Left lobe of liver (tissue), 2 donors: ENCODE measurements at regions not wholly inside any gene's neighbourhood (a gene's known extent, or its start where the extent isn't known, plus 50 kb on each side); places are given as distances from the start of the nearest gene placed in this dataset.

ENCODE experiments used
- ATAC-seq: fragments of 200-7000 bp; cut with Tn5 transposase; one replicate; pipeline ENCODE4 v1.9.1; 2020; ENCODE audit warnings: mild to moderate bottlenecking, moderate library complexity
- DNase-seq: peaks from one replicate; pipeline ENCODE4 v3.0.0-alpha.2; 2020; ENCODE audit warnings: low spot score
- donor health status: DM: no; HTN: no; CAD: no; lungs with moderate emphysema.
- donor health status: DM: no; HTN: yes; CAD: no.

DNA sequence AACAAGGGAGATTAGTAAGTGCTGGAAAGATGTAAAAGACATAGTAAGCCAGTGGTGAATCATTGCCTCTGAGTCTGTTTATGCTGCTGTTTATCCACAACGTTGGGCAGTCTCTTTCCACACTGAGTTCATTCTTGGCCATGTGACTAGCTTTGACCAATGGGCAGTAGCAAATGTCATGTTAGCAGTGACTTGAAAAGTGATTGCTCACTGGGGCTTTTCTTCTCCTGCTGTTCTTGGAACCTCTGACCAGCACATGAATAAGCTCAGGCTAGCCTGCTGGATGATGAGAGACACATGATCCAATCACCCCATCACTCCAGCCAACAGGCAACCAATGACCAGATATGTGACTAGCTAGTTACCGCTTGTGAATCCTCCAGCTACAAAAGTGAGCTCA is 360.4 kb downstream of the SLC4A3 start:
- ATAC-seq = no peak
- DNase-seq = no peak

DNA sequence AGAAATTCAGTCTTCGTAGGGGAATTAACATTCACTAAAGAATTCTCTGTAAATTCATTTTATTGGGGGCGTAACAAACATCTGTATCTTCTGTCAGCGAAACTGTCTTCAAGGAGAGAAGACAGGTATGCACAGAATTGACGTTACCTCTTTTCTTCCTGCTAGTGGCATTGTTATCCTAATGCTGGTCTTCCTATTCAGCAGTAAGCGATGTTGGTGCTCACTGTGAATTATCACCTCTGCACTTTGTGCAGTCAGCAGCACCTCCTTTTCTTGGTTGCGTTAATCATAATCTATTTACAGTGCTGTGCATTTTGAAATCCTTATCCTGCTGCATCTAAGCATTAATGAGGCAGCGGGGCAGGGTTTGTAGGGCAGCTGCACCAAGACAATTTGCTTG is 362.3 kb downstream of the SLC4A3 start:
- ATAC-seq (no peak), DNase-seq (no peak)

DNA sequence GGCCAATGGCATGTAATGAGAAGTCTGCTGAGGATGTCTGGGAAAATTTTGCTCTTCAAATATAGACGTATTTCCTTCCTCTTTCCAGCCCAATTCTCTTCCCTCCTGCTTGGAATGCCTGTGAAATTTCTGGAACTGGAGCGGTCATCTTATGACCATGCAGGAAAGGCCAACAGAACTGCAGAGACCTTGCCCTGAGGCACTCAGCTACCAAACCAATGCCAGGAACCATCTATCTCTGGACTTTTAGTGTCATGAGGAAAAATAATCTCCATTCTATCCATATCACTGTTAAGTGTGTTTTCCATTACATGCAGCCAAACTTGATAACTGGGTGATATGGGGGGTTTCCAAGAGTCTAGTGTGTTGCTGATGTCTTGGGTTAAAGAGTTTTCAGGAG is 363.7 kb downstream of the SLC4A3 start:
- DNase-seq = no peak
- no peak for ATAC-seq

- ATAC-seq (no peak), DNase-seq (no peak)
Measured at GRCh38 chr2:219995399-219995798, 368.0 kb downstream of the SLC4A3 start.

GRCh38 chr2:219995991-219996765 is 368.7 kb downstream of the SLC4A3 start:
- ATAC-seq (no peak), DNase-seq (no peak)

DNA sequence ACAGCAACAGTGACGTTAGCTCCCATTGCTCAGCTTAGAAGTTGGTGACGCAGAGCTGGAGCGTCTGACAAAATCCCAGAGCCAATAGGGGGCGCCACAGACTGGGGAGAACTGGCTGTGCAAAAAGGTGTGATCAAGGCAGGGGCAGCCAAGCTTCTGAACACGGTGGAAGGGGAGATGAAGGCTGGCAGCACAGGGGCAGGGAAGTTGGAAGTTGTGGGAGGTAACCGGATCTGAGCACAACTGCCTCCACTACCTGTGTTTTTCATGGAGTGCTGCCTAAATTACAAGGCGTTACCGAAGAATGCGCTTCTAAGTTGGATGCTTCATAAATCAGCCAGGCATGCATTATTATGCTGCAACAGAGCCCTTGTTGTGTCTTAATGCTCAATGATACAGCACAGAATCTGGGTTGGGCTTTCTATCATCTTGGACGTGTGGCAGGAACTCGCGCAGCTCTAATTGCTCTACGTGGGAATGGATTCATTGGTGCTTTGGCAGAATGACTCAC is 370.0 kb downstream of the SLC4A3 start:
- ATAC-seq = no peak

DNA sequence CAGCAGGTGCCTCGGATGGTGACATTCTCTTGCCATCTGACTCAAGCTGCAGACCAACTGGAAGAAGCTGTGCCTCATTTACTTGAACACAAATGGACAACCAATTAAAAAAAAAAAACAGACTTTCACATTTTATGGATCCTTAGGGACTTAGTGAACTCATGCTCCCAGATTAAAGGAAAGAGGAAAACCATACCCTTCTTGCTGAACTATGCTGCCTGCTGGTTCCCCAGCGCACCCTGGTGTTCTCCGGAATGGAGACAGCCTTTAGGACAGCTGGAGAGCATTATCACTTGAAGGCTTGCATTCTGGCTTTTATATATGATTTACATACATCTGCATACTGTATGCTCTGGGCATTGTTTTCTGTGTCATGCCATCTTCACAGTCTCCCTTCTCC is 370.7 kb downstream of the SLC4A3 start:
- DNase-seq (no peak), ATAC-seq (no peak)

More for the DNA sequence above, 370.0 kb downstream of the SLC4A3 start:
- DNase-seq = no peak

DNA sequence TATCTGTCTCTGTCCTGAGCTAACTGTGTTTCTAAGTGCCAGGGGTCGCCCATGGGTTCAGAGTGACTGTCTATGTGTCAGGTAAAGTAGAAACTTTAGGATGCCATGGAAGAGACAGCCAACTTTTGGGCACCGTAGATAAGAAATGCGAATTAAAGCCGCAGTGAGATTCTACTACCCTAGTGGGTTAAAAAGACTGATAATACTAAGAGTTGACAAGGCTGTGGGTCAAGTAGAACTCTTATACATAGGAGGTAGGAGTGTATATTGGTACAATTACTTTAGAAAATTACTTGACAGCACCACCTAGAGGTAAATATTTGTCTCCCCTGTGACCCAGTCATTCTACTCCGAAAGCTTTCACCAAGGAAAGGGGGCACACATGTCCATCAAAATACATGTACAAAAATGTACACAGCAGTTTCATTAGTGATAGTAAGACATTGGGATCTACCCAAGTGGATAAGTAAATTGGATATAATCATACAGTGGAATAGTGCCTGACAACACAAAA is 371.3 kb downstream of the SLC4A3 start:
- no peak for DNase-seq
- no peak for ATAC-seq

DNA sequence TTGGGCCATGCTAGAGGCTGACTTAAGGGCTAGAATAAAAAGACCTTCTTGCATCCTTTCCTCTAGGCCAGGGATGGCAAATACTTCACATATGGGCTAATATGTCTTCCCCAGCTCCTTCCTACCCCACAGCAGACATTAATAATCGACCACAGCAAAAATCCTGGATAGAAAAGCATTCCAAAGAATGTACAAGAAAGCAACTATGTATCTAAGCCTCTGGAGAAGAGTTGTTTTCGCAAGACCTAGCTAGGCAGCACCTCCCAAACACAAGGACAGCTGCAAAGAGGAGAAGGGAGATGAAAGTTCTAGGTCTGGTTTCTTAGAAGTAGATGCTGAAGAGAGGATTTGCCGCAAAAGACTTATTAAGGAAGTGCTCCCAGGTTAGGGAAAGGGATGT is 372.6 kb downstream of the SLC4A3 start:
- DNase-seq (no peak), ATAC-seq (no peak)

- no peak for DNase-seq
- ATAC-seq = no peak
Measured at GRCh38 chr2:220000586-220000985, 373.2 kb downstream of the SLC4A3 start.

- no peak for ATAC-seq
- DNase-seq = no peak
Measured at GRCh38 chr2:220001751-220002150, 374.3 kb downstream of the SLC4A3 start.

- no peak for DNase-seq
- ATAC-seq = no peak
Measured at GRCh38 chr2:220002251-220002650, 374.8 kb downstream of the SLC4A3 start.

DNA sequence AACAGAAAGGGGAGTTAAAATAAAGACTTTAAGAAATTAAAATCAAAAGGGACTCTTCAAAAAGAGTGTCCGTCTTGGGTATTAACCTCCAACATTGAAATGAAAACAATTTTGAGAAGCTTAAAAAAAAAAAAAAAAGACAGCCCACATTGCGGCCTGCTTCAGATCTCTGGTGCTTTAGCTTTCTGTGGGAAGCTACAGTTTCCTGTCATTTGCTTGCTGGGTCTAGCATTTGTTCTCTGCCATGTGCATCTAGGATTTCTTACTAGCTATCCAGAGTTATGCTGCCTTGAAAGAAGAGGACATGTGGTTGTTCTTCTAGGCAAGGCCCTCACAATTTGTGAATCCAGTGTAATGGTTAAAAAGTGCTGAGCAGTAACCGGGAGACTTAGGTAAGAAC is 375.3 kb downstream of the SLC4A3 start:
- DNase-seq = no peak
- ATAC-seq = no peak

- no peak for DNase-seq
- ATAC-seq = no peak
Measured at GRCh38 chr2:220005362-220005761, 377.9 kb downstream of the SLC4A3 start.

- no peak for ATAC-seq
Measured at GRCh38 chr2:220006152-220006621, 378.8 kb downstream of the SLC4A3 start.

DNA sequence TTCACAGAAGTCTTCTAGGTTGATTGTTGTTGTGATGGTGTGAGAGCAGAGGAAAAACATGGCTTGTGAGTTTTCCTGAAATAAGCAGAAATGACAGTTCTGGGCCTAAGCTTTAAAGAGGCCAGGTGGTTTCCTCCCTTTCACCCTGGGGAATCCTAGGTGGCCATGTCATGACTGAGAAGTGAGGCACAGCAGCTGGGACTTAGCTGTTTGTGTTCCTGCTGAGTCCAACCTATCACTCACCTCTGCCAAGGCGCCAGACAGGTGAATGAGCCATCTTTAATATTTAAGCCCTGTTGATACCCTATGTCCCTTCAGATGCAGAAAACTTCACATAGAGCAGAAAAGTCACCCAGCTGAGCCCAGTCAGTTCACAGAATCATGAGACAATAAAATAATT is 384.4 kb downstream of the SLC4A3 start:
- ATAC-seq (no peak), DNase-seq (no peak)

More at GRCh38 chr2:220006152-220006621, 378.8 kb downstream of the SLC4A3 start:
- no peak for DNase-seq

- DNase-seq (no peak), ATAC-seq (no peak)
Measured at GRCh38 chr2:220014961-220015360, 387.5 kb downstream of the SLC4A3 start.

- no peak for DNase-seq
- no peak for ATAC-seq
Measured at GRCh38 chr2:220015576-220015975, 388.1 kb downstream of the SLC4A3 start.

DNA sequence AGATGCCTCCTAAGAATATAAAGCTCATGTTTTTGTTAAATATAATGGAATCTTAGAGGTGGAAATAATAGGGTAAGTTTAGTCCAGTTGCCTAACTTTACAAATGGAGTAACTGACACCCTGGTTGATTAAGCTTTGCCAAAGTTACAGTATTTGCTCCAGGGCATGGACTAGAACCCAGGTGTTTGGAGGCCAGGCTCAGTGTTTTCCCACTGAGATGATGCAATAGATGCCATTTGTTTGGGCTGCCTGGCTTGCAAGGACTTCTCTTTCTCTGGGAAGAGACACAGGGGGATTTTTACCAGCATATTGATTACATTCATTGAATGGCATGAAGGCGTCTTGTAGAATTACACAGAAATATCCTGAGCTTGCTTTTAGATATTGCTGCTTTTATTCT is 397.8 kb downstream of the SLC4A3 start:
- no peak for ATAC-seq

DNA sequence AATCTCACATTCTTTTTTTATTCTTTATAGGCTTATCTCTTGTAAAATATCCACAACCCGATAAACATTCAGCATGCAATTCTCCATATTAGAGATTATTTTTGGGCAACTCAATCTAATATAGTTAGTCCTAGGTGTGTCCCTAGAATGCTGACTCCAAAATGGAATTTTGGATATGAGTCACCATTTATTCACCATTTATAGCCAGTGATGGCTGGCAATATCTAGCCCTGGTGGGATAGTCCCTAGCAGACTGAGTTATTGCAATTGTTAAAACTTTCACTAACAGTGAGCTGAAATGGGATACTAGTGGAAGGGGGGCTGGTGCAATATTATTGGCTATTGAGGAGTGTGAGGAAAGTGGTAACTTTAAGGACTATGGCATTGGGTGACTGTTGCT is 401.6 kb downstream of the SLC4A3 start:
- ATAC-seq (no peak), DNase-seq (no peak)

More for the DNA sequence above, 397.8 kb downstream of the SLC4A3 start:
- no peak for DNase-seq

- DNase-seq = no peak
- ATAC-seq = no peak
Measured at GRCh38 chr2:220033546-220033945, 406.1 kb downstream of the SLC4A3 start.

DNA sequence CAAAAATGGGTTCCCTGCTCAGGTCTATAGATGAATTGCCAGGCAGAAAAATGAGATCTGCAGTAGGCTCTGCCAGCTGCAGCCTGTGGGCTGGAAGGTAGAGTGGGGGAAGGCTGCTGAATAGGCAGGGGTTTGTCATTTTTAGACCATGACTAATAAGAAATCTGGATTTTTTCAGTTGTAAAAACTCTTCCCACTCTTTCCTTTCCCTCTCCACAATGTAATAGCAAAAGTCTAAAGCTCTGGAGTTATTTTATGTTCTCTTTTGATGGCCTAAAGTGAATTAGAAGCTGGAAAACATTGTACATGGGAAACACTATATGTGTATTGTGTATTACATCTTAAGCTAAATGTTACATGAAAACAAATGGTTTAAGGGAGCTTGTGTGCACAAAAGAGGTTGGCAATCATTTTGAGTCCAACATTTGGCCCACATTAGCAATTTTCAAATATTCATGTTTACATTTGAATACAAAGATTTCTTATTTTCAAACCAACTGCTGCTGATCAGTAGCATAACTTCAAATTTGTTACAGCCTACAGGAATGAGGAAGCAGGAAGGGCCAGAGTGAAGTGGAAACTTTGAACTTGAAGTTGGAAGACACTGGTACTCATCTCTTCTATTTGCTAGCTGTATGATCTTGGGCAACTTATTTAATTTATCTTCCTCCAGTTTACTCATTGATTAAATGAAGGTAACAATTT is 407.1 kb downstream of the SLC4A3 start:
- ATAC-seq = no peak
- no peak for DNase-seq
